SK-N-SH (cell line): ENCODE measurements at regions not wholly inside any gene's neighbourhood (a gene's known extent, or its start where the extent isn't known, plus 50 kb on each side); places are given as distances from the start of the nearest gene placed in this dataset.

Experiments used
- CTCF ChIA-PET: fragments of 300-600, 350-600 bp; formaldehyde crosslinking; extraction: SDS; loops from one replicate; lab custom pipeline; 2021; lab: Yijun Ruan, JAX
- POLR2A ChIA-PET: fragments of 350-600 bp; sonication (Branson Sonifier 250); formaldehyde crosslinking; extraction: SDS; loops from one replicate; lab custom pipeline; 2020; ENCODE audit warnings: antibody characterized with exemption, inconsistent platforms; lab: Yijun Ruan, JAX
- DNase-seq: peaks from one replicate; pipeline ENCODE4 v3.0.0; 2012
- H2AFZ ChIP-seq: fragments of 200-600 bp; sonication (generic); 2 replicates; pipeline ENCODE4 v1.8.1; 2016; ENCODE audit warnings: antibody characterized with exemption, mild to moderate bottlenecking, low read depth
- H3F3A ChIP-seq: fragments of 200-600 bp; sonication (generic); replicated peaks from 2 replicates; pipeline ENCODE3; 2016; ENCODE audit warnings: antibody characterized with exemption, mild to moderate bottlenecking; ENCODE audit not compliant: insufficient read depth
- H3K27ac ChIP-seq, 2 experiments: fragments of 200-500 bp in 1 of 2; fragments of 200-600 bp in 1 of 2; sonication (Bioruptor generic) in 1 of 2; sonication (generic), shearing (Covaris generic) in 1 of 2; 2 replicates each; pipeline versions ENCODE4 v1.5.1 to v1.6.1; 2014 to 2016; ENCODE audit warnings: low read depth in 2 of 2, inconsistent platforms in 1 of 2, low read length in 1 of 2, mild to moderate bottlenecking in 1 of 2, mixed read lengths in 1 of 2
- H3K27me3 ChIP-seq: fragments of 200-600 bp; sonication (generic), shearing (Covaris generic); 2 replicates; pipeline ENCODE4 v1.6.1; 2016; ENCODE audit warnings: mixed run types; ENCODE audit not compliant: insufficient read depth
- H3K36me3 ChIP-seq, 2 experiments: fragments of 200-500 bp in 1 of 2; fragments of 200-600 bp in 1 of 2; sonication (Bioruptor generic) in 1 of 2; sonication (generic) in 1 of 2; replicated peaks in 1 of 2; 2 replicates each; pipeline versions ENCODE3 to v1.5.1; 2014 to 2016; ENCODE audit warnings: low read length in 1 of 2, mild to moderate bottlenecking in 1 of 2; ENCODE audit not compliant: insufficient read depth in 2 of 2, control insufficient read depth in 1 of 2
- H3K4me1 ChIP-seq, 2 experiments: fragments of 200-500 bp in 1 of 2; fragments of 200-600 bp in 1 of 2; sonication (Bioruptor generic) in 1 of 2; sonication (generic), shearing (Covaris generic) in 1 of 2; 2 replicates each; pipeline versions ENCODE4 v1.5.1 to v1.6.1; 2014 to 2016; ENCODE audit warnings: low read depth in 1 of 2, low read length in 1 of 2, mixed run types in 1 of 2; ENCODE audit not compliant: insufficient read depth in 2 of 2, control insufficient read depth in 1 of 2
- H3K4me2 ChIP-seq: fragments of 200-600 bp; sonication (generic), shearing (Covaris generic); 2 replicates; pipeline ENCODE4 v1.6.1; 2017; ENCODE audit warnings: mixed run types
- H3K4me3 ChIP-seq, 2 experiments: fragments of 200-500 bp in 1 of 2; fragments of 200-600 bp in 1 of 2; sonication (Bioruptor generic) in 1 of 2; sonication (generic), shearing (Covaris generic) in 1 of 2; 2 replicates each; pipeline versions ENCODE4 v1.5.1 to v1.8.1; 2014 to 2016; ENCODE audit warnings: low read depth in 2 of 2, inconsistent platforms in 1 of 2, low read length in 1 of 2, mild to moderate bottlenecking in 1 of 2, mixed read lengths in 1 of 2, moderate library complexity in 1 of 2
- H3K79me2 ChIP-seq: fragments of 200-600 bp; sonication (generic); 2 replicates; pipeline ENCODE4 v1.8.1; 2017; ENCODE audit warnings: mild to moderate bottlenecking; ENCODE audit not compliant: insufficient read depth
- H3K9ac ChIP-seq: fragments of 200-600 bp; sonication (generic); 2 replicates; pipeline ENCODE4 v1.6.1; 2017; ENCODE audit warnings: mixed run types
- H3K9me2 ChIP-seq: fragments of 200-600 bp; sonication (generic); 2 replicates; pipeline ENCODE4 v1.6.1; 2017; ENCODE audit warnings: mixed run types
- H3K9me3 ChIP-seq: fragments of 200-600 bp; sonication (generic); 2 replicates; pipeline ENCODE4 v1.6.1; 2017; ENCODE audit warnings: mixed run types, mild to moderate bottlenecking, moderate library complexity
- H4K20me1 ChIP-seq: fragments of 200-600 bp; sonication (generic); 2 replicates; pipeline ENCODE4 v1.6.1; 2017; ENCODE audit warnings: mild to moderate bottlenecking, mixed run types; ENCODE audit not compliant: insufficient read depth
- FOSL2 ChIP-seq: IDR thresholded peaks from 2 replicates; pipeline ENCODE4 v1.4.0; 2012; ENCODE audit warnings: low read depth, mild to moderate bottlenecking, moderate library complexity, borderline replicate concordance
- GABPA ChIP-seq: IDR thresholded peaks from 2 replicates; pipeline ENCODE4 v1.4.0; 2012; ENCODE audit warnings: low read depth, mild to moderate bottlenecking
- GATA2 ChIP-seq: sonication (generic); formaldehyde crosslinking; IDR thresholded peaks from 2 replicates; pipeline ENCODE4 v1.5.0; 2020; ENCODE audit warnings: mild to moderate bottlenecking, missing genetic modification reagents
- REST ChIP-seq: IDR thresholded peaks from 2 replicates; pipeline ENCODE4 v1.6.1; 2012; ENCODE audit warnings: mild to moderate bottlenecking, low read depth, low read length, moderate library complexity
- RXRA ChIP-seq: IDR thresholded peaks from 2 replicates; pipeline ENCODE4 v1.4.0; 2012; ENCODE audit warnings: low read depth, mild to moderate bottlenecking, borderline replicate concordance
- ZBTB33 ChIP-seq: IDR thresholded peaks from 2 replicates; pipeline ENCODE4 v1.4.0; 2012; ENCODE audit warnings: low read depth, borderline replicate concordance
- WGBS: methylation state at CpG from one replicate; pipeline ENCODE4 v1.1.6; 2017; ENCODE audit warnings: low lambda C conversion rate; 5-methylcytosine and 5-hydroxymethylcytosine counted together

- Histone ChIP-seq H3K79me2 (no peaks in the 10 kb centered on the region), H3K9ac (no peak overlapping the region), H3F3A (no peaks in the 10 kb centered on the region), H3K4me3 (no peak overlapping the region), H3K4me2 (no peak overlapping the region), H3K4me1 (no peaks in the 10 kb centered on the region; a peak in 1 of 4 replicates), H3K27ac (no peak overlapping the region), H3K9me3 (no peaks in the 10 kb centered on the region), H3K36me3 (no peaks in the 10 kb centered on the region), H2AFZ (no peak overlapping the region), H4K20me1 (no peaks in the 10 kb centered on the region), H3K27me3 (no peaks in the 10 kb centered on the region), H3K9me2 (no peaks in the 10 kb centered on the region)
- ChIA-PET CTCF (interaction anchor here (0.5 to 2.4 kb wide), 2 partner anchors 14 to 636 kb away, joined by 3 to 7 read pairs; no protein-coding TSS in a partner anchor), POLR2A (no interaction called here)
- no peak for DNase-seq
- TF ChIP-seq ZBTB33 (no peak), RXRA (no peak), GATA2 (no peak), FOSL2 (no peak), REST (no peak)
- WGBS = 18% methylated on average over 6 of the region's 6 CpGs
These were observed 87.8 kb downstream of the PLEKHG1 start for GRCh38 chr6:150687508-150687907.

- Histone ChIP-seq H2AFZ (no peak overlapping the region), H3K4me2 (no peak overlapping the region), H4K20me1 (no peaks in the 10 kb centered on the region), H3K36me3 (no peaks in the 10 kb centered on the region), H3K27me3 (no peaks in the 10 kb centered on the region), H3K4me3 (no peak overlapping the region), H3K79me2 (no peaks in the 10 kb centered on the region), H3F3A (no peaks in the 10 kb centered on the region), H3K27ac (no peak overlapping the region), H3K9me3 (no peaks in the 10 kb centered on the region), H3K4me1 (no peaks in the 10 kb centered on the region; a peak in 1 of 4 replicates), H3K9ac (no peak overlapping the region), H3K9me2 (no peaks in the 10 kb centered on the region)
- TF ChIP-seq GABPA = no peak
- WGBS = 29% methylated on average over 5 of the region's 5 CpGs
- POLR2A ChIA-PET = no interaction called here
- CTCF ChIA-PET = no interaction called here
- DNase-seq = no peak
These were observed 90.4 kb downstream of the PLEKHG1 start for GRCh38 chr6:150689900-150690590.
